ENCODE measurements at regions not wholly inside any gene's neighbourhood (a gene's known extent, or its start where the extent isn't known, plus 50 kb on each side); places are given as distances from the start of the nearest gene placed in this dataset.
"Not testable (repeated sequence)": the region's sequence is repeated elsewhere in the genome, so short reads cannot be mapped to it uniquely, and the experiment has no call there.

GRCh38 chr11:80745416-80745815 lies 1304.6 kb upstream of the TENM4 start:
- TF ChIP-seq POLR2AphosphoS5 (IDR thresholded peaks at IDR 0.05; ENCODE audit: low read depth, low read length) (no peak), TAF1 (IDR thresholded peaks at IDR 0.05; ENCODE audit: borderline replicate concordance, low read depth, low read length) (no peak), POLR2A (IDR thresholded peaks at IDR 0.05; ENCODE audit: low read depth, low read length) (no peak)
- FAIRE-seq (no peak), DNase-seq (ENCODE audit: insufficient read length) (no peak)

DNA sequence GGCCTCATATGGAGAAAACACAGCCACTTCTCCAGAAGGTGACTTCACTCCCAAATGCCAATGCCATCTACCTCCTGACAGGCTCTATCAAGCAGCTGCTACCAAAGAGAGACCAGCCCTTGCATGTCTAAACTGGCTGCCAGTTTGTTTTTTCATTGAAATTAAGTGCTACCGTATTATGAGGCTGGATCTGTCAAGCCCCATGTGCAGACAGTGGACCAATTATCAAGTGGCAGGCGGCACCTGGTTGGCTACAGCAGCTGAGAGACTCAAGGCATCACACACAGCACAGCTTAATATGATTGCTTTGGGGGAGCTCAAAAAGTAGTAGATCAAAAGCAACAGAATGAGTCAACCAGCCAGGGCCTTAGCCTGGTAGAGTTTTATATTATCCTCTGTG lies 1293.0 kb upstream of the TENM4 start:
- no peak for TF ChIP-seq POLR2AphosphoS5 (IDR thresholded peaks at IDR 0.05; ENCODE audit: low read depth, low read length)
- TF ChIP-seq TAF1 (IDR thresholded peaks at IDR 0.05; ENCODE audit: borderline replicate concordance, low read depth, low read length), result no peak
- no peak for TF ChIP-seq POLR2A (IDR thresholded peaks at IDR 0.05; ENCODE audit: low read depth, low read length)
- DNase-seq (ENCODE audit: insufficient read length) (no peak), FAIRE-seq (no peak)

DNA sequence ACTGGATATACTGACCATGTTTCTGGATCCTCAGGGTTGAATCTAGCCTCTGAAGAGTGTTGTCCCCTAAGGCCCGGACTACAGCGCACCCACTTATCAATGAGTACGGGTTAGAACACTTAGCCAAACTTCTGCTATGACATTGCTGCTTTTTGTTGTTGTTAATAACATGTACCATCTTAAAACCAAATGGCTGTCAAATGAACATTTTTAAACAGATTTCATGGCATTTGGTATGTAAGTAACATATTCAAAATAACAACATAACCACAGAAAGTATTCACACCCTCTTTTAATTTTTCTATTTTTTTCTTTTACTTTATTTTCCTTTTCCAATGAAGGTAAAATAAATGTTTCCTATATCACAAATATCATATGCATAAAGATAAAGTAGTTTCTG lies 1292.5 kb upstream of the TENM4 start:
- DNase-seq (ENCODE audit: insufficient read length) (no peak), FAIRE-seq (no peak)
- TF ChIP-seq POLR2AphosphoS5 (IDR thresholded peaks at IDR 0.05; ENCODE audit: low read depth, low read length) (no peak), POLR2A (IDR thresholded peaks at IDR 0.05; ENCODE audit: low read depth, low read length) (no peak), TAF1 (IDR thresholded peaks at IDR 0.05; ENCODE audit: borderline replicate concordance, low read depth, low read length) (no peak)

DNA sequence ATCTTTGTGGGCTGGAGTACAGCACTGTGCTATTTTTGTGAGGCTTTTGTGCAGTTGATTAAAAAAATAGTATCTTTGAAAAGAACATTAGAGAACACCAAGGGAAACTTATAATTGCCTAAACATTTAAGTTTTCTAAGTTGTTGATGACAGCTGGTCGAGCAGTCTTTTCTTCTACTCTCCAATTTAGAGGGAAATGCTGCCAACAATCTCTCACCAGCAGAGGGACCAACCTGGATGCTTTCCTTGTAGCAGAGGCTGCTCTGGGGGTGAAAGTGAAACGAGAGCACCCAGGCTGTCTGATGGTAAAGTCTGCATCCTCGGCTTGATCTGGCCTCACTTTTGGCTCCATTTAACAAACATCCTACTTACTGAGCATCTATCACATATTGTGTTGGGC lies 1286.5 kb upstream of the TENM4 start:
- no peak for FAIRE-seq
- no peak for DNase-seq (ENCODE audit: insufficient read length)
- TF ChIP-seq TAF1 (IDR thresholded peaks at IDR 0.05; ENCODE audit: borderline replicate concordance, low read depth, low read length) (no peak), POLR2AphosphoS5 (IDR thresholded peaks at IDR 0.05; ENCODE audit: low read depth, low read length) (no peak), POLR2A (IDR thresholded peaks at IDR 0.05; ENCODE audit: low read depth, low read length) (no peak)

DNA sequence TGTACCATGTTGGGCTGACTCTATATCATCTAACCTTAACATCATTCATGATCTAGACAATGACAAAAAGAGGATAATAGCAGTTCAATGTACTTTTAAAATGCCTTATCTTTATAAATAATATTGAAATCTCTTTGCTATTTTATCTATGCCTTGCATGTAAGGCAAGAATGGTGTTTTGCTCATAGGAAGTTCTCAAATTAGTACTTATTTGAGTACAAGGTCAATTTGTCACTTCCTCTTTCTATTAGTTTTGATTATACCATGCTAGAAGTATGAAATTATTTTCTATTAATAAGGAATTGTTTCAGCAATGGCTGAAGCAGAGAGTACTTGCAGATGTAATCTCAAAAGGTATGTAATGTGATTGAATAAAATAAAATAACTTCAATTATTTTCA lies 1285.4 kb upstream of the TENM4 start:
- TF ChIP-seq TAF1 (IDR thresholded peaks at IDR 0.05; ENCODE audit: borderline replicate concordance, low read depth, low read length) (no peak), POLR2A (IDR thresholded peaks at IDR 0.05; ENCODE audit: low read depth, low read length) (no peak), POLR2AphosphoS5 (IDR thresholded peaks at IDR 0.05; ENCODE audit: low read depth, low read length) (no peak)
- DNase-seq (ENCODE audit: insufficient read length), result no peak
- no peak for FAIRE-seq

DNA sequence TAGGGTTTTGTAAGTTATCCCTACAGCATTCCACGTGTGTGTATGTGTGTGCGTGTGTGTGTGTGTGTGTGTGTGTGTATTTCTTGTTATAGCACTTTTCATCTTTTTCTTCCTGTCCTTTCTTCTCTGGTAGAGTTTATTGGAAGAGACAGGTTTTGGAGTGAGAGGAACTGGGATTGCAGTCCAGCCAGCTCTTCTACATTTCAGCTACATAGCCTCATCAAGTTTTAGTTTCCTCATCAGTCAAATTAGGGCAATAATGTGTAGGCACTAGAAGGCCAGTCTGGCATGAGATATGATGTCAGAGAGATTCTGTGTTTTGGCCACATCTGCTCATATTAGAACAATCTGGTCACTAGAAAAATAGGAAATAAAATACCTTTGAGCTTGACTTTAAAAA lies 1283.5 kb upstream of the TENM4 start:
- FAIRE-seq, result no peak
- DNase-seq (ENCODE audit: insufficient read length), result no peak
- TF ChIP-seq POLR2AphosphoS5 (IDR thresholded peaks at IDR 0.05; ENCODE audit: low read depth, low read length) (no peak), POLR2A (IDR thresholded peaks at IDR 0.05; ENCODE audit: low read depth, low read length) (no peak), TAF1 (IDR thresholded peaks at IDR 0.05; ENCODE audit: borderline replicate concordance, low read depth, low read length) (no peak)

GRCh38 chr11:80722629-80723028 lies 1281.8 kb upstream of the TENM4 start:
- FAIRE-seq (no peak), DNase-seq (ENCODE audit: insufficient read length) (no peak)
- no peak for TF ChIP-seq POLR2A (IDR thresholded peaks at IDR 0.05; ENCODE audit: low read depth, low read length)
- TF ChIP-seq POLR2AphosphoS5 (IDR thresholded peaks at IDR 0.05; ENCODE audit: low read depth, low read length), result no peak
- no peak for TF ChIP-seq TAF1 (IDR thresholded peaks at IDR 0.05; ENCODE audit: borderline replicate concordance, low read depth, low read length)

DNA sequence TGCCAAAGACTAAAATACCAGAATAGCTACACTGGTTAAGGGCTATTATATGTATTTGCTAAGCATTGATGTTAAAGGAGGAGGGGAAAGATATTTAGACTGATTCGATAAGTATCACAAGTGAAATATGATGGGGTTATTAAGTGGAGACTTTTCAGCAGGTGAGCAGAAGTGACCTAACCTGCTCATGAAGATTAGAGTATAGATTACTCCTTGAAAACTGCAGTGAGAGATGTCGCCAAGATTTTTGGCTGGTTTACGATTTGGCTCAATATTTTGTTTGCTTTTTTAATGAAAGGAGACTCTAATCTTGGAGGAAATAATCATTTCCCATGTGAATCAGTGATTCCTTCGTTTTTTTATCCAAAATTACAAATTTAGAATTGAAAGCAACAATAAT lies 1279.5 kb upstream of the TENM4 start:
- TF ChIP-seq POLR2AphosphoS5 (IDR thresholded peaks at IDR 0.05; ENCODE audit: low read depth, low read length) (no peak), TAF1 (IDR thresholded peaks at IDR 0.05; ENCODE audit: borderline replicate concordance, low read depth, low read length) (no peak), POLR2A (IDR thresholded peaks at IDR 0.05; ENCODE audit: low read depth, low read length) (no peak)
- no peak for FAIRE-seq
- no peak for DNase-seq (ENCODE audit: insufficient read length)

GRCh38 chr11:80719292-80719646 lies 1278.4 kb upstream of the TENM4 start:
- FAIRE-seq (no peak), DNase-seq (ENCODE audit: insufficient read length) (no peak)
- TF ChIP-seq TAF1 (IDR thresholded peaks at IDR 0.05; ENCODE audit: borderline replicate concordance, low read depth, low read length) (no peak), POLR2A (IDR thresholded peaks at IDR 0.05; ENCODE audit: low read depth, low read length) (no peak), POLR2AphosphoS5 (IDR thresholded peaks at IDR 0.05; ENCODE audit: low read depth, low read length) (no peak)

- TF ChIP-seq TAF1 (IDR thresholded peaks at IDR 0.05; ENCODE audit: borderline replicate concordance, low read depth, low read length) (no peak), POLR2A (IDR thresholded peaks at IDR 0.05; ENCODE audit: low read depth, low read length) (no peak), POLR2AphosphoS5 (IDR thresholded peaks at IDR 0.05; ENCODE audit: low read depth, low read length) (no peak)
- FAIRE-seq, result no peak
Measured at GRCh38 chr11:80718611-80719291, 1277.9 kb upstream of the TENM4 start.

GRCh38 chr11:80702264-80702663 lies 1261.4 kb upstream of the TENM4 start:
- no peak for DNase-seq (ENCODE audit: insufficient read length)
- TF ChIP-seq POLR2AphosphoS5 (IDR thresholded peaks at IDR 0.05; ENCODE audit: low read depth, low read length) (no peak), TAF1 (IDR thresholded peaks at IDR 0.05; ENCODE audit: borderline replicate concordance, low read depth, low read length) (no peak), POLR2A (IDR thresholded peaks at IDR 0.05; ENCODE audit: low read depth, low read length) (no peak)
- FAIRE-seq, result no peak

More at GRCh38 chr11:80718611-80719291, 1277.9 kb upstream of the TENM4 start:
- DNase-seq (ENCODE audit: insufficient read length), result no peak

DNA sequence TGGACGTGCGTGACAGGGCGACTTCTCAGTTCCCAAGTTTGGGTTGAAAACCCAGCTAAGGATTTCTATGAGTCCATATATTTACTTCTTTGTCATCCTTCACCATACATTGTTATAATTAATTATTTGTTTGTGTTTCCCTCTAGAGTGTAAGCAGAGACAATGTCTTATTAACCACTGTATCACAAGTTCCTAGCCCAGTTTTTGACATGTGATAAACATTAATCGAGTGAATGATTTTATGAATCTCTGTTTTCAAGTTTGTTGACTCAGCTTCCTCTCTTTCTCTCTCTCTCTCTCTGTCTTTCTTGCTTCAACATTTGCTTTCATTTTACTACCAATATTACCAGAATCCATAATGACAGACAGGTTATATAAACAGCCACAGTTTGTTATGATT lies 1259.6 kb upstream of the TENM4 start:
- FAIRE-seq (no peak), DNase-seq (ENCODE audit: insufficient read length) (no peak)
- TF ChIP-seq POLR2AphosphoS5 (IDR thresholded peaks at IDR 0.05; ENCODE audit: low read depth, low read length), result no peak
- TF ChIP-seq TAF1 (IDR thresholded peaks at IDR 0.05; ENCODE audit: borderline replicate concordance, low read depth, low read length), result no peak
- TF ChIP-seq POLR2A (IDR thresholded peaks at IDR 0.05; ENCODE audit: low read depth, low read length), result no peak

- peak; percentile 67 for FAIRE-seq
- DNase-seq (ENCODE audit: insufficient read length), result not testable (repeated sequence)
Measured at GRCh38 chr11:80699406-80700177, 1258.8 kb upstream of the TENM4 start.

Measured in GM12892 (cell line).